ENCODE measurements at regions not wholly inside any gene's neighbourhood (a gene's known extent, or its start where the extent isn't known, plus 50 kb on each side); places are given as distances from the start of the nearest gene placed in this dataset.

DNA sequence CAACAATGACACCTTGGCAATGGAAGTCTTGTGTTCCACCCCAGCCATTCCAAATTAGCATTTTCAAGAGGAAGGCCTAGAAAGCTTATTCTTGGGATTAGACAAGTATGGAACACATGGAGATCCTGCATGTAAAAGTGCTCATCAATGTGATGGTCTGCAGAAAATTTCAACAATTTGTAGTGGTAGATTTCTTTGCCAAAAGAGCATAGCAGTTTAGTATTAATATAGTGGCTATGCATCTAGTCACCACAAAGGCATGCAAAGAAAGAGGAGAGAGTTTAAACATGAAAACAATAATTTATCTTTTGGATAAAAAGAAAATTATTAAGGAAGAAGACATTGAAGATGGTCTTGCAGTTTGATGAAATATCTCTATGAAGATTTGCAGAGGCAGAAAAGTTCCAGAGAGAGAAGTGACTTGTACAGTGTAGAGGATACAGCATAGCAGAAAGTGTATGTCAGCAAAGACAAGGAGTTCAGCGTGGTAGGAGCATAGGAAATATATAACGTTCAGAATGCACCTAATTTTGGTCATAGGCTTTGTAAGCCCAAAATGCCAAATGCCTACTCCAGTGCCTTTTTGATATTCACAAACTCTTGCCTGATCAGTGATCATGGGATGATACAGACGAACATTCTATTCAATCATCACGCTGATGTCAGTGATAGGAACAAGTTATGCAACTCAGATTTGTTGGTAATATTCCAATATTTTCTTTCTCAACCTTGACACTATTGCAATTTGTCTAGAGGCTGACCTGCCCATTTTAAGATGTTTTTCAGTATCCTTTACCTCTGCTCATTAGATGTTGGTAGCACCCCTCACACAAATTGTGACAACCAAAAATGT is 727.9 kb upstream of the SOX9 start:
- Mint-ChIP-seq H3K4me3 (no peak overlapping the region), H3K4me1 (no peaks in the 10 kb centered on the region), H3K27ac (no peak overlapping the region), H3K9me3 (peaks cover 0 to 11% (median 4%) of the 10 kb centered on the region in 8 donors), H3K27me3 (no peaks in the 10 kb centered on the region), H3K36me3 (no peaks in the 10 kb centered on the region)
- Histone ChIP-seq H3K4me3 (ENCODE audit: low read length in 2 of 2) (no peak overlapping the region), H3K36me3 (ENCODE audit: insufficient read depth, low read length) (no peaks in the 10 kb centered on the region), H3K27ac (ENCODE audit: low read depth, low read length) (no peak overlapping the region), H3K9me3 (ENCODE audit: control insufficient read depth in 1 of 2, low read length in 2 of 2) (no peaks in the 10 kb centered on the region), H3K4me1 (ENCODE audit: insufficient read depth, low read length) (no peaks in the 10 kb centered on the region), H3K27me3 (ENCODE audit: insufficient read depth, low read length) (no peaks in the 10 kb centered on the region)
- intact Hi-C loops (cut with micrococcal nuclease), result no loop called here
- CTCF ChIA-PET (ENCODE audit: partially characterized antibody), result no interaction called here
- no peak for DNase-seq
- POLR2A ChIA-PET (ENCODE audit: partially characterized antibody), result no interaction called here

DNA sequence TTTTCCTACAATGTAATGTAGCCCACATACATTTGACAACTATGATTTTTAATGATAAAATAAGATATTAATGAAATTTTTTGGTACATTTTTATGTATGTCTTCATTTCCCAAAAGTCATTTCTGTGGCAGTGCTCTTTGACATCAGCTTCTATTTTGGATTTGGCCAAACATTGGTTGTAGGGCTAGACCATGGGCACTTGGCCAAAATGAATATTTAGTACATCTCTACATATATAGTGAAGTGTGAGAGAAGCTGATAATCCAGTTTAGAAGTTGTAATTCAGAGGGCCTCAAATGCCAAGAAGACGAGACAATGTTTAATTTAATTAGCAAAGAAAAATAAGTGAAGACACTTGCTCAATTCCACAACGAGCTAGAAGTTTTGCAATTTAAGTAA is 724.9 kb upstream of the SOX9 start:
- Mint-ChIP-seq H3K9me3 (peaks cover 0 to 8% (median 3%) of the 10 kb centered on the region in 8 donors), H3K27me3 (no peaks in the 10 kb centered on the region), H3K27ac (no peak overlapping the region), H3K4me1 (no peaks in the 10 kb centered on the region), H3K4me3 (no peak overlapping the region), H3K36me3 (no peaks in the 10 kb centered on the region)
- Histone ChIP-seq H3K27ac (ENCODE audit: low read depth, low read length) (no peak overlapping the region), H3K4me1 (ENCODE audit: insufficient read depth, low read length) (no peaks in the 10 kb centered on the region), H3K36me3 (ENCODE audit: insufficient read depth, low read length) (no peaks in the 10 kb centered on the region), H3K9me3 (ENCODE audit: control insufficient read depth in 1 of 2, low read length in 2 of 2) (no peaks in the 10 kb centered on the region), H3K4me3 (ENCODE audit: low read length in 2 of 2) (no peak overlapping the region), H3K27me3 (ENCODE audit: insufficient read depth, low read length) (no peaks in the 10 kb centered on the region)
- ChIA-PET CTCF (ENCODE audit: partially characterized antibody) (no interaction called here), POLR2A (ENCODE audit: partially characterized antibody) (no interaction called here)
- intact Hi-C loops (cut with micrococcal nuclease), result no loop called here
- DNase-seq, result no peak

DNA sequence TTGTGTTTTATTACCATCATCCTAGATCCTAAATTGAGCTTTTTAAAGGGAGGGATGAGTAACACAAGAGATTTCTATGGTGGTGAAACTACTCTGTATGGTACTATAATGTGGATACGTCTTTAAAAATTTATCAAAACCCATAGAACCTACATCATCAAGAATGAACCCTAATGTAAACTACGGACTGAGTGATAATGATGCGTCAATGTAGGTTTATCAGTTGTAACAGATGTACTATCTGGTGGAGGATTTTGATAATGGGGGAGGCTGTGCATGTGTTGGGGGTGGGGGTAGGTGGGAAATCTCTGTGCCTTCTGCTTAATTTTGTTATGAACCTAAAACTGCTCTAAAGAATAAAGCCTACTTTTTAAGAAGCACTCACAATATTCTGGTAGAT is 724.1 kb upstream of the SOX9 start:
- ChIA-PET POLR2A (ENCODE audit: partially characterized antibody) (no interaction called here), CTCF (ENCODE audit: partially characterized antibody) (no interaction called here)
- Histone ChIP-seq H3K36me3 (ENCODE audit: insufficient read depth, low read length) (no peaks in the 10 kb centered on the region), H3K4me1 (ENCODE audit: insufficient read depth, low read length) (no peaks in the 10 kb centered on the region), H3K27me3 (ENCODE audit: insufficient read depth, low read length) (no peaks in the 10 kb centered on the region), H3K4me3 (ENCODE audit: low read length in 2 of 2) (no peak overlapping the region), H3K27ac (ENCODE audit: low read depth, low read length) (no peak overlapping the region), H3K9me3 (ENCODE audit: control insufficient read depth in 1 of 2, low read length in 2 of 2) (no peaks in the 10 kb centered on the region)
- intact Hi-C loops (cut with micrococcal nuclease), result no loop called here
- no peaks in the 10 kb centered on the region for H3K27me3 Mint-ChIP-seq
- H3K27ac Mint-ChIP-seq, result no peak overlapping the region
- no peaks in the 10 kb centered on the region for H3K36me3 Mint-ChIP-seq
- no peaks in the 10 kb centered on the region for H3K4me1 Mint-ChIP-seq
- no peak for DNase-seq
- no peak overlapping the region for H3K4me3 Mint-ChIP-seq
- H3K9me3 Mint-ChIP-seq, result peaks cover 0 to 8% (median 3%) of the 10 kb centered on the region in 8 donors

DNA sequence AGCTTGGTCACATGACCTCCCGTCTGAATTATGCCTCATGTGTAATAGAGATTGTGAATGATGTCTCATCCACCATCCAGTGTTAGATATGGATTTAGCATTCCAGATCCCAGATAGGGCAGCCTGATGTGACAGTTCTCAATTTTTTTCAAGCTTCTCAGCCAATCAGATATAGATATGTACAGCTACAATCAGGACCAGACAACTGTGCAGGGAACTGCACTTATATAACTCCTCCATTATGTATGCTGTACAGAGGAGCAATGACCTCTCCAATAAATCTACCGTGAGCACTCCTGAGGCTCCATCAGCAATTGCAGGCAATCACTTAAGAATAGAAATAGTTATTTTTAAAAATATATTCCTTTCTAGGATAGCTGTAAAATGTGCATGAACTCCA is 722.8 kb upstream of the SOX9 start:
- H3K4me3 ChIP-seq (ENCODE audit: low read length in 2 of 2), result no peak overlapping the region
- intact Hi-C loops (cut with micrococcal nuclease), result no loop called here
- H3K27me3 Mint-ChIP-seq, result no peaks in the 10 kb centered on the region
- H3K9me3 ChIP-seq (ENCODE audit: control insufficient read depth in 1 of 2, low read length in 2 of 2), result no peaks in the 10 kb centered on the region
- DNase-seq, result no peak
- H3K4me3 Mint-ChIP-seq, result no peak overlapping the region
- H3K36me3 ChIP-seq (ENCODE audit: insufficient read depth, low read length), result no peaks in the 10 kb centered on the region
- H3K27me3 ChIP-seq (ENCODE audit: insufficient read depth, low read length), result no peaks in the 10 kb centered on the region
- H3K4me1 ChIP-seq (ENCODE audit: insufficient read depth, low read length), result no peaks in the 10 kb centered on the region
- POLR2A ChIA-PET (ENCODE audit: partially characterized antibody), result no interaction called here
- no peaks in the 10 kb centered on the region for H3K4me1 Mint-ChIP-seq
- CTCF ChIA-PET (ENCODE audit: partially characterized antibody), result no interaction called here
- H3K27ac Mint-ChIP-seq, result no peak overlapping the region
- H3K27ac ChIP-seq (ENCODE audit: low read depth, low read length), result no peak overlapping the region
- no peaks in the 10 kb centered on the region for H3K36me3 Mint-ChIP-seq
- H3K9me3 Mint-ChIP-seq, result peaks cover 0 to 6% (median 3%) of the 10 kb centered on the region in 8 donors

DNA sequence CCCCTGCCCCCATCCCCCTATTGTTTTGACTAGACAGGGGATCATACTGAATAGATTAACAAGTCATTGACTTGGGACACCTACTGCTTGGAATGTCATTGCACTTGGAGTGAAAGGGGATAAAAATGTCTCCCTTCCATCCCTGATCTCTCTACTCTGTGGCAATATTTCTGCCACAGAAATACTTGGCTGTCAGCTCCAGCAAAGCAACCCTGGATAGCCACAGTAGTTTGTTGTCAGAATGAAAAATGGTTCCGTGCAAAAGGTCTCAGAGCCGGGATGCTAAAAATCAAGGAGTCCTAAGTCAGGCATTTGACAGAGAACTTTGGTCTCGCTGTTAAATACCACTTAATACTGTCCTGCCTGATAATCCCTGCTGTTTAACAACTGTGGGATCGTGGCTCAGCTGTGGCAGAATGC is 722.0 kb upstream of the SOX9 start:
- Histone ChIP-seq H3K4me1 (ENCODE audit: insufficient read depth, low read length) (no peaks in the 10 kb centered on the region), H3K9me3 (ENCODE audit: control insufficient read depth in 1 of 2, low read length in 2 of 2) (no peaks in the 10 kb centered on the region), H3K36me3 (ENCODE audit: insufficient read depth, low read length) (no peaks in the 10 kb centered on the region), H3K4me3 (ENCODE audit: low read length in 2 of 2) (no peak overlapping the region), H3K27me3 (ENCODE audit: insufficient read depth, low read length) (no peaks in the 10 kb centered on the region), H3K27ac (ENCODE audit: low read depth, low read length) (no peak overlapping the region)
- CTCF ChIA-PET (ENCODE audit: partially characterized antibody), result no interaction called here
- H3K27ac Mint-ChIP-seq, result no peak overlapping the region
- H3K4me1 Mint-ChIP-seq, result no peaks in the 10 kb centered on the region
- H3K4me3 Mint-ChIP-seq, result no peak overlapping the region
- peaks cover 0 to 13% (median 3%) of the 10 kb centered on the region in 8 donors for H3K9me3 Mint-ChIP-seq
- POLR2A ChIA-PET (ENCODE audit: partially characterized antibody), result no interaction called here
- intact Hi-C loops (cut with micrococcal nuclease), result no loop called here
- no peaks in the 10 kb centered on the region for H3K27me3 Mint-ChIP-seq
- no peaks in the 10 kb centered on the region for H3K36me3 Mint-ChIP-seq
- no peak for DNase-seq

DNA sequence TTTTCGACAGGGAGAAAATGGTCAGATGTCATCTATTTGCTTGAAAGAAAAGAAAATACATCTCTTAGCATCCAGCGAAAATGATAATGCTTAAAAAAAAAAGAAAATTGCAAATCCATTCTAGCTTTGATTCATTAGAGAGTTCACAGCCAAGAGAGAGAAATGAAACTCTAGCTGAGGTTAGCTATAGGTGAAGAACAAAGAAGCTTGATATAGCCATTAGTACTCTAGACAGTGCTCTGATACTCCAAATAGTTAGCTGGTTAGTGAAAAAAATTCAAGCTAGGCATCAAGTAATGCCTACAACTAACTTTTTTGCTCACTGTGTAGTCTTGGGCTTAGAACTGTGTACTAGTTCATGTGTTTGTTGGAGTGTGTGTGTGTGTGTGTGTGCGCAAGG is 721.6 kb upstream of the SOX9 start:
- Mint-ChIP-seq H3K4me3 (no peak overlapping the region), H3K9me3 (peaks cover 0 to 13% (median 3%) of the 10 kb centered on the region in 8 donors), H3K27ac (no peak overlapping the region), H3K4me1 (no peaks in the 10 kb centered on the region), H3K27me3 (no peaks in the 10 kb centered on the region), H3K36me3 (no peaks in the 10 kb centered on the region)
- Histone ChIP-seq H3K4me1 (ENCODE audit: insufficient read depth, low read length) (no peaks in the 10 kb centered on the region), H3K36me3 (ENCODE audit: insufficient read depth, low read length) (no peaks in the 10 kb centered on the region), H3K4me3 (ENCODE audit: low read length in 2 of 2) (no peak overlapping the region), H3K27ac (ENCODE audit: low read depth, low read length) (no peak overlapping the region), H3K27me3 (ENCODE audit: insufficient read depth, low read length) (no peaks in the 10 kb centered on the region), H3K9me3 (ENCODE audit: control insufficient read depth in 1 of 2, low read length in 2 of 2) (no peaks in the 10 kb centered on the region)
- no peak for DNase-seq
- intact Hi-C loops (cut with micrococcal nuclease), result no loop called here
- POLR2A ChIA-PET (ENCODE audit: partially characterized antibody), result no interaction called here
- CTCF ChIA-PET (ENCODE audit: partially characterized antibody), result no interaction called here

DNA sequence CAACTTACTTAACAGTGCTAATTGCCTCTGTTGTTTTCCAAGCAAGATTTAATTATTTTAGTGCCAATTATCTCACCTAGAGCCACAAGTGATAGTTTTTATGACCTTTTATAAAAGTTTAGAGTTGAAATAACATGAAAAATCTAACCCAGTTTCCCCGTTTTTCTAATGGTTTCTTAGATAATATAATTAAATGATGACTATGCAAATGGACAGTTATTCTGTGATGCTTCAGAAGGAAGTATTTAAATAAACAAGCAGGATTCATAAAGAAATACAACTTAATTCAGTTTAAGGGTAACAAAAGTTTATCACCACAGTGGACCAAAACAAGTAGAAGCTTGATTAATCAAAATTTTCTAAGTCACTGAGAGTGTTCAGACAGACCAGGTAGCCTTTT is 721.2 kb upstream of the SOX9 start:
- Mint-ChIP-seq H3K4me3 (no peak overlapping the region), H3K27me3 (no peaks in the 10 kb centered on the region), H3K27ac (no peak overlapping the region), H3K4me1 (no peaks in the 10 kb centered on the region), H3K9me3 (peaks cover 0 to 13% (median 4%) of the 10 kb centered on the region in 8 donors), H3K36me3 (no peaks in the 10 kb centered on the region)
- CTCF ChIA-PET (ENCODE audit: partially characterized antibody), result no interaction called here
- no peak for DNase-seq
- intact Hi-C loops (cut with micrococcal nuclease), result no loop called here
- H3K4me3 ChIP-seq (ENCODE audit: low read length in 2 of 2), result no peak overlapping the region
- H3K4me1 ChIP-seq (ENCODE audit: insufficient read depth, low read length), result no peaks in the 10 kb centered on the region
- POLR2A ChIA-PET (ENCODE audit: partially characterized antibody), result no interaction called here
- no peak overlapping the region for H3K27ac ChIP-seq (ENCODE audit: low read depth, low read length)
- H3K27me3 ChIP-seq (ENCODE audit: insufficient read depth, low read length), result no peaks in the 10 kb centered on the region
- H3K36me3 ChIP-seq (ENCODE audit: insufficient read depth, low read length), result no peaks in the 10 kb centered on the region
- no peaks in the 10 kb centered on the region for H3K9me3 ChIP-seq (ENCODE audit: control insufficient read depth in 1 of 2, low read length in 2 of 2)

DNA sequence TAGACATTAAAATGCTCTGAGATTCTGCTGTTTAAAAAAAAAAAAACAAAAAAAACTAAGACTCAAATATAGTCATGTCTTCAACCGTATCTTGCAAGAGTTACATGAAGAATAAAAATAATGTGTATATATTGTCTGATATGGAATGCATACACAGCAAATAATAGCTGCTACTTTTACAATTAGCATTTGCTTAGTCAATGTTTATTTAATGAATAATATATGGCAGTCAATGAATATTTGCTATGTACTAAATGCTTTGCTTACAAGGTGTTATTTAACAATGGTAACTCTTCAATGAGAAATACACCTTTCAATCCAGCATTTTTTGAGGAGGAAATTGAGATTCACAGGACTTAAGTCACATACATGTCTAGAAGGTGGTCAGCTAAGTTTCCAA is 718.8 kb upstream of the SOX9 start:
- intact Hi-C loops (cut with micrococcal nuclease), result no loop called here
- Mint-ChIP-seq H3K4me1 (no peaks in the 10 kb centered on the region), H3K27me3 (no peaks in the 10 kb centered on the region), H3K9me3 (peaks cover 0 to 13% (median 3%) of the 10 kb centered on the region in 8 donors), H3K4me3 (no peak overlapping the region), H3K27ac (no peak overlapping the region), H3K36me3 (no peaks in the 10 kb centered on the region)
- no peak overlapping the region for H3K27ac ChIP-seq (ENCODE audit: low read depth, low read length)
- POLR2A ChIA-PET (ENCODE audit: partially characterized antibody), result no interaction called here
- H3K4me3 ChIP-seq (ENCODE audit: low read length in 2 of 2), result no peak overlapping the region
- H3K36me3 ChIP-seq (ENCODE audit: insufficient read depth, low read length), result no peaks in the 10 kb centered on the region
- CTCF ChIA-PET (ENCODE audit: partially characterized antibody), result no interaction called here
- no peaks in the 10 kb centered on the region for H3K9me3 ChIP-seq (ENCODE audit: control insufficient read depth in 1 of 2, low read length in 2 of 2)
- H3K4me1 ChIP-seq (ENCODE audit: insufficient read depth, low read length), result no peaks in the 10 kb centered on the region
- no peaks in the 10 kb centered on the region for H3K27me3 ChIP-seq (ENCODE audit: insufficient read depth, low read length)
- DNase-seq, result no peak

Measured in CD4-positive, alpha-beta memory T cell (primary cell).